CD4-positive, alpha-beta T cell (primary cell): ENCODE measurements at regions not wholly inside any gene's neighbourhood (a gene's known extent, or its start where the extent isn't known, plus 50 kb on each side); places are given as distances from the start of the nearest gene placed in this dataset.

ENCODE experiments used
- ATAC-seq: fragments of 200-7000 bp; cut with Tn5 transposase; one replicate; pipeline ENCODE4 v1.10.0; 2022; ENCODE audit warnings: mild to moderate bottlenecking; ENCODE audit not compliant: poor library complexity
- CTCF ChIA-PET: fragments of 350-600 bp; sonication (Branson Sonifier 250); formaldehyde crosslinking; loops from one replicate; lab custom pipeline; 2021; ENCODE audit warnings: antibody characterized with exemption, inconsistent platforms; lab: Charles Lee
- POLR2A ChIA-PET: fragments of 350-600 bp; sonication (Branson Sonifier 250); formaldehyde crosslinking; loops from one replicate; lab custom pipeline; 2021; ENCODE audit warnings: antibody characterized with exemption, inconsistent platforms; lab: Charles Lee
- DNase-seq, 14 experiments: peaks; one replicate each; pipeline ENCODE4 v3.0.0-alpha.2; 2013 to 2020; ENCODE audit warnings: mixed read lengths in 2 of 14
- H3K27ac ChIP-seq, 2 donors: one replicate each; pipeline versions ENCODE4 v1.5.1 to v1.7.0; 2013; ENCODE audit warnings: low read length in 2 of 2, low read depth in 1 of 2, mild to moderate bottlenecking in 1 of 2
- H3K27me3 ChIP-seq, 2 experiments: 1 replicate in 1 of 2; 2 replicates in 1 of 2; pipeline versions ENCODE4 v1.6.1 to v1.7.0; 2013; ENCODE audit warnings: low read length in 2 of 2, control low read depth in 1 of 2, mild to moderate bottlenecking in 1 of 2, moderate library complexity in 1 of 2; ENCODE audit not compliant: insufficient read depth in 2 of 2, control insufficient read depth in 1 of 2
- H3K36me3 ChIP-seq: one replicate; pipeline ENCODE4 v1.6.1; 2013; ENCODE audit warnings: low read length, control low read depth; ENCODE audit not compliant: insufficient read depth
- H3K4me1 ChIP-seq: one replicate; pipeline ENCODE4 v1.6.1; 2013; ENCODE audit warnings: low read length, control low read depth; ENCODE audit not compliant: insufficient read depth
- H3K4me3 ChIP-seq: one replicate; pipeline ENCODE4 v1.5.1; 2013; ENCODE audit warnings: mild to moderate bottlenecking, low read length, moderate library complexity
- H3K9me3 ChIP-seq, 2 experiments: 1 replicate in 1 of 2; 2 replicates in 1 of 2; pipeline versions ENCODE4 v1.6.1 to v1.7.0; 2013; ENCODE audit warnings: low read length in 2 of 2, mild to moderate bottlenecking in 2 of 2, control low read depth in 1 of 2, moderate library complexity in 1 of 2; ENCODE audit not compliant: control insufficient read depth in 1 of 2, insufficient read depth in 1 of 2
- H3K27ac Mint-ChIP-seq: one replicate; pipeline ENCODE4 v1.8.0; 2020; ENCODE audit warnings: mixed read lengths
- H3K27me3 Mint-ChIP-seq: one replicate; pipeline ENCODE4 v1.8.0; 2021; ENCODE audit warnings: mixed read lengths
- H3K36me3 Mint-ChIP-seq: one replicate; pipeline ENCODE4 v1.8.0; 2021; ENCODE audit warnings: low read depth, mixed read lengths
- H3K4me1 Mint-ChIP-seq: one replicate; pipeline ENCODE4 v1.8.0; 2021; ENCODE audit warnings: low read depth, mixed read lengths
- H3K4me3 Mint-ChIP-seq: one replicate; pipeline ENCODE4 v1.8.0; 2020; ENCODE audit warnings: mild to moderate bottlenecking, mixed read lengths
- H3K9me3 Mint-ChIP-seq: one replicate; pipeline ENCODE4 v1.8.0; 2020; ENCODE audit warnings: mixed read lengths
- intact Hi-C, 2 experiments: fragments of 100-400 bp; cut with DNase I in 1 of 2; cut with micrococcal nuclease in 1 of 2; formaldehyde crosslinking; loops; one replicate each; pipeline versions ENCODE4 v1.15.1 to v1.9.0; 2023 to 2025; cut with DNase I, micrococcal nuclease
- TF ChIP-seq, protein P1 (sequence below): fragments of 200-600 bp; IDR thresholded peaks from one replicate; pipeline ENCODE4 v1.8.0; 2022; ENCODE audit warnings: antibody characterized with exemption, mild to moderate bottlenecking

DNA sequence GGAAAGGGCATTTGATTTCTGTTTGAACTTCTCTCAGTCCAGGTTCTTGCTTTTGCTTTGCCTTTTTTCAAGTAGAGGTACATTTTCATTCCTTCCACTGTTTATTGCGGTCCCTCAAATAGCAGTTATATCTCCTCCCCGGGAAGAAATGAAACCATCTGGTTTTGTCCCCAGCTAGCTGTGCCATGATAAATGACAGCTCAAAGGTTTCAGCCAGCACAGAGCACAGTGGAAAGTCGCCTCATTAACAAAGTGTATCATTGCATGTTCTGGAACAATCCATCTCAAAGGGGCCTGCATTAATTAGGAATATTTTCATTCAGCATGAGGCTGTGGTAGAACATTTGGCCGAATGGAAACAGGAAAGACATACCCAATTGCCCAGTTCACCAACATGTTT, 146.0 kb downstream of the EDN3 start:
- Mint-ChIP-seq H3K4me3 (no peak overlapping the region), H3K4me1 (no peaks in the 10 kb centered on the region), H3K36me3 (no peaks in the 10 kb centered on the region), H3K27me3 (peaks cover 83% of the 10 kb centered on the region), H3K27ac (no peak overlapping the region), H3K9me3 (no peaks in the 10 kb centered on the region)
- DNase-seq (no peak), ATAC-seq (no peak)
- Histone ChIP-seq H3K4me3 (no peak overlapping the region), H3K4me1 (no peaks in the 10 kb centered on the region), H3K36me3 (no peaks in the 10 kb centered on the region), H3K27ac (no peak overlapping the region), H3K27me3 (peaks cover 11 to 28% of the 10 kb centered on the region in 2 experiments), H3K9me3 (no peaks in the 10 kb centered on the region)
- TF ChIP-seq, protein P1, sequence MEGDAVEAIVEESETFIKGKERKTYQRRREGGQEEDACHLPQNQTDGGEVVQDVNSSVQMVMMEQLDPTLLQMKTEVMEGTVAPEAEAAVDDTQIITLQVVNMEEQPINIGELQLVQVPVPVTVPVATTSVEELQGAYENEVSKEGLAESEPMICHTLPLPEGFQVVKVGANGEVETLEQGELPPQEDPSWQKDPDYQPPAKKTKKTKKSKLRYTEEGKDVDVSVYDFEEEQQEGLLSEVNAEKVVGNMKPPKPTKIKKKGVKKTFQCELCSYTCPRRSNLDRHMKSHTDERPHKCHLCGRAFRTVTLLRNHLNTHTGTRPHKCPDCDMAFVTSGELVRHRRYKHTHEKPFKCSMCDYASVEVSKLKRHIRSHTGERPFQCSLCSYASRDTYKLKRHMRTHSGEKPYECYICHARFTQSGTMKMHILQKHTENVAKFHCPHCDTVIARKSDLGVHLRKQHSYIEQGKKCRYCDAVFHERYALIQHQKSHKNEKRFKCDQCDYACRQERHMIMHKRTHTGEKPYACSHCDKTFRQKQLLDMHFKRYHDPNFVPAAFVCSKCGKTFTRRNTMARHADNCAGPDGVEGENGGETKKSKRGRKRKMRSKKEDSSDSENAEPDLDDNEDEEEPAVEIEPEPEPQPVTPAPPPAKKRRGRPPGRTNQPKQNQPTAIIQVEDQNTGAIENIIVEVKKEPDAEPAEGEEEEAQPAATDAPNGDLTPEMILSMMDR, result no peak
- intact Hi-C loops, result no loop called here
- CTCF ChIA-PET, result no interaction called here
- POLR2A ChIA-PET, result no interaction called here

DNA sequence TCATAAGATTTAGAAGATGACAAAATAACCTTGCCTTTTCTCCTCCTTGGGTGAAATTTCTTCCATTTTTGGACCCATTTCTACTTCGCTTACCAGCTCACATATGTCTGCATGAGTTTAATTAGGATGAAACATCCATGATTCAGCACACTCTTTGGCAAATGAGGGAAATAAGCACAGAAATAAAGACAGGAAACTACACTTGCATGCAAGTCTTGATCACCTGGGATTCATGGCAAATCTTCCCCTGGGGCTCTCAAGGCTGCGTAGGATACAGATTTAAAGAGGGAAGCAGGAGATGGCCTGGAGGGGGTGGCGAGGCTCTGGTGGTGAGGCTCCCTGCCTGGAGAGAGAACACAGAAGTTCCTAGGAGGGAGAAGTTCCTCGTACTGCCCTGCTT, 147.8 kb downstream of the EDN3 start:
- no peaks in the 10 kb centered on the region for H3K36me3 ChIP-seq
- peaks cover 78% of the 10 kb centered on the region for H3K27me3 Mint-ChIP-seq
- no peak overlapping the region for H3K27ac Mint-ChIP-seq
- H3K36me3 Mint-ChIP-seq, result no peaks in the 10 kb centered on the region
- ChIA-PET CTCF (no interaction called here), POLR2A (no interaction called here)
- no peak overlapping the region for H3K4me3 Mint-ChIP-seq
- no peak overlapping the region for H3K27ac ChIP-seq
- H3K27me3 ChIP-seq, result peaks cover 11 to 28% of the 10 kb centered on the region in 2 experiments
- ATAC-seq, result no peak
- no peaks in the 10 kb centered on the region for H3K9me3 Mint-ChIP-seq
- no peak for DNase-seq
- TF ChIP-seq, protein P1, result no peak
- H3K4me1 ChIP-seq, result no peaks in the 10 kb centered on the region
- no peaks in the 10 kb centered on the region for H3K9me3 ChIP-seq
- H3K4me1 Mint-ChIP-seq, result no peaks in the 10 kb centered on the region
- H3K4me3 ChIP-seq, result no peak overlapping the region
- intact Hi-C loops, result no loop called here

DNA sequence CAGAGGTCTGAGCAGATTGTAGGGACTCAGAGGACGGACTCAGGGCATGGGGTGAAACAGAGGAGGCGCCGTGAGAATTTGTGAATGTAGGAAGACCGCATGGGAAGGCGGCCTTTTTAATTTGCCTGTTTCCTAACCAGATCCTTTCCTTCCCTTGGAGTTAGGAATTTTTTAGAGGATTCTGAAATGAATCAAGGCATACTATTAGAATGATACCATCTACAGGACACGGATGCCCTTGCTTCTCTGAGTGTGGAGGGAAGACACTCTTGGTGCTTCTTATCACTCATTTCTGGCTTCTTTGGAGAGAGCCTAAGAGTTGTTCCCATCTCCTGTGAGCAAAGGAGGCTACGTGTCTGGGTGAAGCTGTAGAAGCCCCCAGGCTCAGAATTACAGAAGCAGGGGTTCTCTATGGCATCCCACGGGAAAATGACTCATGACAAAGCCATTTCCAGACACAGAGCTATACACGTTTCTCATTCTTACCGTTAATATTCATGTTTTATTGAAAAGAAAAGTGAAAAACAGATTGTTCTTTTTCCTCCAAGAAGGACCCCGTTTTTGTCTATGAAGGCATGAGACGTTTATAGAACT, 148.5 kb downstream of the EDN3 start:
- H3K36me3 Mint-ChIP-seq, result no peaks in the 10 kb centered on the region
- Histone ChIP-seq H3K27me3 (peaks cover 11 to 24% of the 10 kb centered on the region in 2 experiments), H3K27ac (no peak overlapping the region), H3K4me3 (no peak overlapping the region), H3K9me3 (no peaks in the 10 kb centered on the region), H3K36me3 (no peaks in the 10 kb centered on the region), H3K4me1 (no peaks in the 10 kb centered on the region)
- H3K9me3 Mint-ChIP-seq, result no peaks in the 10 kb centered on the region
- peaks cover 74% of the 10 kb centered on the region for H3K27me3 Mint-ChIP-seq
- no peak for DNase-seq
- TF ChIP-seq, protein P1, result no peak
- CTCF ChIA-PET, result no interaction called here
- no peak for ATAC-seq
- POLR2A ChIA-PET, result no interaction called here
- H3K27ac Mint-ChIP-seq, result no peak overlapping the region
- no peaks in the 10 kb centered on the region for H3K4me1 Mint-ChIP-seq
- no peak overlapping the region for H3K4me3 Mint-ChIP-seq
- intact Hi-C loops, result no loop called here
